GM23338 (cell line): ENCODE measurements at regions not wholly inside any gene's neighbourhood (a gene's known extent, or its start where the extent isn't known, plus 50 kb on each side); places are given as distances from the start of the nearest gene placed in this dataset.

Source experiments
- CREB1 ChIP-seq: fragments of 250-450 bp; sonication (Bioruptor Pico); IDR thresholded peaks from 2 replicates; pipeline ENCODE4 v1.5.0; 2020; ENCODE audit warnings: low read depth, mild to moderate bottlenecking, moderate library complexity
- EZH2 ChIP-seq: fragments of 200-600 bp; sonication (generic); IDR thresholded peaks from one replicate; pipeline ENCODE4 v1.8.0; 2017; ENCODE audit warnings: antibody characterized with exemption, mild to moderate bottlenecking, low read depth; ENCODE audit not compliant: unreplicated experiment
- EZH2phosphoT487 ChIP-seq: fragments of 200-600 bp; sonication (generic); IDR thresholded peaks from one replicate; pipeline ENCODE4 v1.8.1; 2018; ENCODE audit warnings: antibody characterized with exemption; ENCODE audit not compliant: unreplicated experiment
- JUNB ChIP-seq: IDR thresholded peaks from one replicate; pipeline ENCODE4 v1.6.1; 2016; ENCODE audit warnings: antibody characterized with exemption; ENCODE audit not compliant: unreplicated experiment
- POLR2AphosphoS5 ChIP-seq: IDR thresholded peaks from 2 replicates; pipeline ENCODE4 v1.6.1; 2016; ENCODE audit warnings: antibody characterized with exemption, low read depth
- STAT1 ChIP-seq: IDR thresholded peaks from one replicate; pipeline ENCODE4 v1.6.1; 2016; ENCODE audit warnings: antibody characterized with exemption; ENCODE audit not compliant: unreplicated experiment
- ZNF462 ChIP-seq: fragments of 250-450 bp; sonication (Bioruptor Pico); IDR thresholded peaks from 2 replicates; pipeline ENCODE4 v1.5.0; 2020; ENCODE audit warnings: mild to moderate bottlenecking, moderate library complexity
- TF ChIP-seq, protein P1 (sequence below), 2 experiments: fragments of 200-600 bp in 1 of 2; sonication (generic) in 1 of 2; conservative IDR thresholded peaks; 2 replicates each; pipeline versions ENCODE4 v1.5.1 to v1.6.1; 2016 to 2017; ENCODE audit warnings: antibody characterized with exemption in 2 of 2, low read depth in 2 of 2, mild to moderate bottlenecking in 2 of 2, moderate library complexity in 1 of 2
- TF ChIP-seq, protein P2 (sequence below): IDR thresholded peaks from one replicate; pipeline ENCODE4 v1.6.1; 2018; ENCODE audit warnings: antibody characterized with exemption; ENCODE audit not compliant: unreplicated experiment

GRCh38 chr10:128429835-128430513, 303.8 kb upstream of the MKI67 start:
- TF ChIP-seq POLR2AphosphoS5: no peak
- TF ChIP-seq, protein P1, sequence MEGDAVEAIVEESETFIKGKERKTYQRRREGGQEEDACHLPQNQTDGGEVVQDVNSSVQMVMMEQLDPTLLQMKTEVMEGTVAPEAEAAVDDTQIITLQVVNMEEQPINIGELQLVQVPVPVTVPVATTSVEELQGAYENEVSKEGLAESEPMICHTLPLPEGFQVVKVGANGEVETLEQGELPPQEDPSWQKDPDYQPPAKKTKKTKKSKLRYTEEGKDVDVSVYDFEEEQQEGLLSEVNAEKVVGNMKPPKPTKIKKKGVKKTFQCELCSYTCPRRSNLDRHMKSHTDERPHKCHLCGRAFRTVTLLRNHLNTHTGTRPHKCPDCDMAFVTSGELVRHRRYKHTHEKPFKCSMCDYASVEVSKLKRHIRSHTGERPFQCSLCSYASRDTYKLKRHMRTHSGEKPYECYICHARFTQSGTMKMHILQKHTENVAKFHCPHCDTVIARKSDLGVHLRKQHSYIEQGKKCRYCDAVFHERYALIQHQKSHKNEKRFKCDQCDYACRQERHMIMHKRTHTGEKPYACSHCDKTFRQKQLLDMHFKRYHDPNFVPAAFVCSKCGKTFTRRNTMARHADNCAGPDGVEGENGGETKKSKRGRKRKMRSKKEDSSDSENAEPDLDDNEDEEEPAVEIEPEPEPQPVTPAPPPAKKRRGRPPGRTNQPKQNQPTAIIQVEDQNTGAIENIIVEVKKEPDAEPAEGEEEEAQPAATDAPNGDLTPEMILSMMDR (conservative IDR thresholded peaks at IDR 0.05; ENCODE audit: low read depth in 2 of 2): no peak
- TF ChIP-seq, protein P2, sequence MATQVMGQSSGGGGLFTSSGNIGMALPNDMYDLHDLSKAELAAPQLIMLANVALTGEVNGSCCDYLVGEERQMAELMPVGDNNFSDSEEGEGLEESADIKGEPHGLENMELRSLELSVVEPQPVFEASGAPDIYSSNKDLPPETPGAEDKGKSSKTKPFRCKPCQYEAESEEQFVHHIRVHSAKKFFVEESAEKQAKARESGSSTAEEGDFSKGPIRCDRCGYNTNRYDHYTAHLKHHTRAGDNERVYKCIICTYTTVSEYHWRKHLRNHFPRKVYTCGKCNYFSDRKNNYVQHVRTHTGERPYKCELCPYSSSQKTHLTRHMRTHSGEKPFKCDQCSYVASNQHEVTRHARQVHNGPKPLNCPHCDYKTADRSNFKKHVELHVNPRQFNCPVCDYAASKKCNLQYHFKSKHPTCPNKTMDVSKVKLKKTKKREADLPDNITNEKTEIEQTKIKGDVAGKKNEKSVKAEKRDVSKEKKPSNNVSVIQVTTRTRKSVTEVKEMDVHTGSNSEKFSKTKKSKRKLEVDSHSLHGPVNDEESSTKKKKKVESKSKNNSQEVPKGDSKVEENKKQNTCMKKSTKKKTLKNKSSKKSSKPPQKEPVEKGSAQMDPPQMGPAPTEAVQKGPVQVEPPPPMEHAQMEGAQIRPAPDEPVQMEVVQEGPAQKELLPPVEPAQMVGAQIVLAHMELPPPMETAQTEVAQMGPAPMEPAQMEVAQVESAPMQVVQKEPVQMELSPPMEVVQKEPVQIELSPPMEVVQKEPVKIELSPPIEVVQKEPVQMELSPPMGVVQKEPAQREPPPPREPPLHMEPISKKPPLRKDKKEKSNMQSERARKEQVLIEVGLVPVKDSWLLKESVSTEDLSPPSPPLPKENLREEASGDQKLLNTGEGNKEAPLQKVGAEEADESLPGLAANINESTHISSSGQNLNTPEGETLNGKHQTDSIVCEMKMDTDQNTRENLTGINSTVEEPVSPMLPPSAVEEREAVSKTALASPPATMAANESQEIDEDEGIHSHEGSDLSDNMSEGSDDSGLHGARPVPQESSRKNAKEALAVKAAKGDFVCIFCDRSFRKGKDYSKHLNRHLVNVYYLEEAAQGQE: no peak
- no peak for TF ChIP-seq EZH2phosphoT487
- no peak for TF ChIP-seq EZH2
- no peak for TF ChIP-seq CREB1 (CRISPR knock-in tag)
- TF ChIP-seq ZNF462 (CRISPR knock-in tag): no peak
- no peak for TF ChIP-seq JUNB
- TF ChIP-seq STAT1: no peak
